ENCODE measurements at regions not wholly inside any gene's neighbourhood (a gene's known extent, or its start where the extent isn't known, plus 50 kb on each side); places are given as distances from the start of the nearest gene placed in this dataset.

DNA sequence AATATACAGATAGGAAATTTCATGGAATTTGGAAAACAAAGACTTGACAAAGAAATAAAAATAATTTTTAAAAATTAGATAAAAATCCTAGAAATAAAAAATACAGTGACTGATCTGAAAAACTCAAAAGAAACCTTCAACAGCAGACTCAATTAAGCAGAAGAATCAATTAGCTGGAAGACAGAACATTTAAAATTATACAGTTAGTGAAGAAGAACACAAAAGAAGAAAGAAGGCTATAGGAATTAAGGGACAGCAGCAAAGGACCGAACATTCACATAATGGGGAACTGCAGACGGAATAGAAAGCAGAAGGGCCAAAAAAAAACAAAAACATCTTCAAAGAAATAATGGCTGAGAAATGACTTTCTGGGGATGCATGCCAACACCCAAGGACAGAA, 314.5 kb downstream of the CRPPA start:
- DNase-seq: no peak
- Histone ChIP-seq H3K27me3 (replicated peaks; ENCODE audit: insufficient read depth, low read length) (no peaks in the 10 kb centered on the region), H3F3A (ENCODE audit: insufficient read depth, low read length) (no peaks in the 10 kb centered on the region), H2AFZ (ENCODE audit: low read length) (no peak overlapping the region), H3K27ac (ENCODE audit: low read length) (no peak overlapping the region), H3K9ac (ENCODE audit: low read length) (no peak overlapping the region), H3K9me3 (replicated peaks; ENCODE audit: insufficient read depth, low read length) (no peaks in the 10 kb centered on the region), H3K4me3 (ENCODE audit: low read length) (no peak overlapping the region), H3K4me1 (ENCODE audit: low read length) (no peaks in the 10 kb centered on the region), H3K79me2 (ENCODE audit: low read length) (no peaks in the 10 kb centered on the region), H4K20me1 (ENCODE audit: insufficient read depth, low read length) (no peaks in the 10 kb centered on the region), H3K9me2 (replicated peaks; ENCODE audit: insufficient read depth, low read length) (no peaks in the 10 kb centered on the region), H3K36me3 (replicated peaks; ENCODE audit: insufficient read depth, low read length) (no peaks in the 10 kb centered on the region), H3K4me2 (ENCODE audit: low read depth, low read length) (no peak overlapping the region)
- TF ChIP-seq, protein P1, sequence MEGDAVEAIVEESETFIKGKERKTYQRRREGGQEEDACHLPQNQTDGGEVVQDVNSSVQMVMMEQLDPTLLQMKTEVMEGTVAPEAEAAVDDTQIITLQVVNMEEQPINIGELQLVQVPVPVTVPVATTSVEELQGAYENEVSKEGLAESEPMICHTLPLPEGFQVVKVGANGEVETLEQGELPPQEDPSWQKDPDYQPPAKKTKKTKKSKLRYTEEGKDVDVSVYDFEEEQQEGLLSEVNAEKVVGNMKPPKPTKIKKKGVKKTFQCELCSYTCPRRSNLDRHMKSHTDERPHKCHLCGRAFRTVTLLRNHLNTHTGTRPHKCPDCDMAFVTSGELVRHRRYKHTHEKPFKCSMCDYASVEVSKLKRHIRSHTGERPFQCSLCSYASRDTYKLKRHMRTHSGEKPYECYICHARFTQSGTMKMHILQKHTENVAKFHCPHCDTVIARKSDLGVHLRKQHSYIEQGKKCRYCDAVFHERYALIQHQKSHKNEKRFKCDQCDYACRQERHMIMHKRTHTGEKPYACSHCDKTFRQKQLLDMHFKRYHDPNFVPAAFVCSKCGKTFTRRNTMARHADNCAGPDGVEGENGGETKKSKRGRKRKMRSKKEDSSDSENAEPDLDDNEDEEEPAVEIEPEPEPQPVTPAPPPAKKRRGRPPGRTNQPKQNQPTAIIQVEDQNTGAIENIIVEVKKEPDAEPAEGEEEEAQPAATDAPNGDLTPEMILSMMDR (IDR thresholded peaks at IDR 0.05; ENCODE audit: low read length): no peak
- TF ChIP-seq EZH2 (optimal IDR thresholded peaks at IDR 0.05; ENCODE audit: low read depth, low read length): no peak
- TF ChIP-seq EZH2phosphoT487 (IDR thresholded peaks at IDR 0.05; ENCODE audit: low read length): no peak

DNA sequence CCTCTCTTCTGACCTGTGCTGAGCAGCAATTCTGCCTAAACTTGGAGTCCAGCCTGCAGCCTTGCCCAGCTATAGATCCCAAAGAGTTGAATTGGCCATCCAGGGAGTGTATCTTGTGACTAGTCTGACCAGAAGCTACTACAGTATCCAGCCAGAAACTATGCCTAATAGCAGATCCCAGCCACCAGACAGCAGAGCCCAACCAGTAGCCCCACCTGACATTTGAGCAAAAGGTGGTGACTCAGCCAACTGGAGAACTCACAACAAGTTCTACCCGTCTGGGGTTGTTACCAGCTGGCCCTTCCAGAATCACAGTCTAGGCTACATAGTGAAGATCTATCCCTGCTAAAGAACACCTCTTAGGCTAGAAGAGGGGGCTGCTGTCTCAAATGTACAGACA, 315.0 kb downstream of the CRPPA start:
- no peak overlapping the region for H3K4me3 ChIP-seq (ENCODE audit: low read length)
- no peak for DNase-seq
- no peaks in the 10 kb centered on the region for H4K20me1 ChIP-seq (ENCODE audit: insufficient read depth, low read length)
- H3K27ac ChIP-seq (ENCODE audit: low read length): no peak overlapping the region
- no peaks in the 10 kb centered on the region for H3F3A ChIP-seq (ENCODE audit: insufficient read depth, low read length)
- H3K4me1 ChIP-seq (ENCODE audit: low read length): no peaks in the 10 kb centered on the region
- no peaks in the 10 kb centered on the region for H3K79me2 ChIP-seq (ENCODE audit: low read length)
- TF ChIP-seq EZH2phosphoT487 (IDR thresholded peaks at IDR 0.05; ENCODE audit: low read length) (no peak), EZH2 (optimal IDR thresholded peaks at IDR 0.05; ENCODE audit: low read depth, low read length) (no peak)
- TF ChIP-seq, protein P1 (IDR thresholded peaks at IDR 0.05; ENCODE audit: low read length): no peak
- H3K9me2 ChIP-seq (replicated peaks; ENCODE audit: insufficient read depth, low read length): no peaks in the 10 kb centered on the region
- H2AFZ ChIP-seq (ENCODE audit: low read length): no peak overlapping the region
- no peak overlapping the region for H3K9ac ChIP-seq (ENCODE audit: low read length)
- no peaks in the 10 kb centered on the region for H3K36me3 ChIP-seq (replicated peaks; ENCODE audit: insufficient read depth, low read length)
- H3K4me2 ChIP-seq (ENCODE audit: low read depth, low read length): no peak overlapping the region
- no peaks in the 10 kb centered on the region for H3K27me3 ChIP-seq (replicated peaks; ENCODE audit: insufficient read depth, low read length)
- no peaks in the 10 kb centered on the region for H3K9me3 ChIP-seq (replicated peaks; ENCODE audit: insufficient read depth, low read length)

DNA sequence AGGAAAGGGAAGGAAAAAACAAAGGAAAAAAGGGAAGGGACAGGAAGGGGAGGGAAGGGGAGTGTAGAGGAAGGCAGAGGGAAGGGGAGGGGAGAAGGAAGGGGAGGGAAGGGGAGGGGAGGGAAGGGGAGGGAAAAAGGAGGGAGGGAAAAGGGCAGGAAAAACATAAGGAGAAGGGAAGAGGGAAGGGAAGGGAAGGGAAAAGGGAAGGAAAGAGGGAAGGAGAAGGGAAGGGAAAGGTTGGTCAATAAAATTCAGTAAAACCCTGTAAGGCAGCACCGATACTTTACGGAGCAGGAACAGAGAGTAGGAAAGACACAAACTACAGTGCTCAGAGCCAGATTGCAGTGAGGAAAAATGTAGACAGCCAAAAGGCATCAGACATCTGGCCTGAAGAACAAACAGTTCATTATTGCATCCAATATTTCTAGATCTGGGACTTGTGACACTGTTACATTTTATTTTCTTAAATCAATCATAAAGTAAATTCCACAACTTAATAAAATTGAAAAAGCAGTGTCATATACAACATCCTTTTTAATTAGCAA, 322.0 kb downstream of the CRPPA start:
- no peak overlapping the region for H3K9ac ChIP-seq (ENCODE audit: low read length)
- no peaks in the 10 kb centered on the region for H3K9me3 ChIP-seq (replicated peaks; ENCODE audit: insufficient read depth, low read length)
- no peaks in the 10 kb centered on the region for H3K27me3 ChIP-seq (replicated peaks; ENCODE audit: insufficient read depth, low read length)
- H3K9me2 ChIP-seq (replicated peaks; ENCODE audit: insufficient read depth, low read length): no peaks in the 10 kb centered on the region
- H3K4me3 ChIP-seq (ENCODE audit: low read length): no peak overlapping the region
- TF ChIP-seq, protein P1 (IDR thresholded peaks at IDR 0.05; ENCODE audit: low read length): no peak
- TF ChIP-seq EZH2phosphoT487 (IDR thresholded peaks at IDR 0.05; ENCODE audit: low read length): no peak
- TF ChIP-seq EZH2 (optimal IDR thresholded peaks at IDR 0.05; ENCODE audit: low read depth, low read length): no peak
- no peak overlapping the region for H3K27ac ChIP-seq (ENCODE audit: low read length)
- H3K4me2 ChIP-seq (ENCODE audit: low read depth, low read length): no peak overlapping the region
- no peaks in the 10 kb centered on the region for H3K4me1 ChIP-seq (ENCODE audit: low read length)
- H2AFZ ChIP-seq (ENCODE audit: low read length): no peak overlapping the region
- no peaks in the 10 kb centered on the region for H3F3A ChIP-seq (ENCODE audit: insufficient read depth, low read length)
- H3K36me3 ChIP-seq (replicated peaks; ENCODE audit: insufficient read depth, low read length): no peaks in the 10 kb centered on the region
- H3K79me2 ChIP-seq (ENCODE audit: low read length): no peaks in the 10 kb centered on the region
- DNase-seq: no peak
- no peaks in the 10 kb centered on the region for H4K20me1 ChIP-seq (ENCODE audit: insufficient read depth, low read length)

Measured in MM.1S (cell line).